Natural killer cell (primary cell): ENCODE measurements at regions not wholly inside any gene's neighbourhood (a gene's known extent, or its start where the extent isn't known, plus 50 kb on each side); places are given as distances from the start of the nearest gene placed in this dataset.

Experiments
- ATAC-seq, 3 donors: fragments of 150-1000 bp in 2 of 3; fragments of 200-7000 bp in 1 of 3; cut with Tn5 transposase; 1 replicate in 1 of 3; 2 replicates in 2 of 3; pipeline ENCODE4 v1.10.0; 2021; ENCODE audit warnings: mild to moderate bottlenecking in 2 of 3, moderate library complexity in 2 of 3
- DNase-seq, 2 donors: peaks; one replicate each; pipeline versions ENCODE4 v3.0.0 to v3.0.0-alpha.2; 2013 to 2021; ENCODE audit warnings: mixed read lengths in 1 of 2
- H3K27ac ChIP-seq: one replicate; pipeline ENCODE4 v1.5.1; 2013; ENCODE audit warnings: mild to moderate bottlenecking, low read length
- H3K27me3 ChIP-seq: one replicate; pipeline ENCODE4 v1.6.1; 2013; ENCODE audit warnings: low read length; ENCODE audit not compliant: control insufficient read depth, insufficient read depth
- H3K36me3 ChIP-seq: one replicate; pipeline ENCODE4 v1.6.1; 2013; ENCODE audit warnings: low read length; ENCODE audit not compliant: control insufficient read depth, insufficient read depth
- H3K4me1 ChIP-seq: one replicate; pipeline ENCODE4 v1.6.1; 2013; ENCODE audit warnings: low read length; ENCODE audit not compliant: control insufficient read depth, insufficient read depth
- H3K4me3 ChIP-seq: one replicate; pipeline ENCODE4 v1.5.1; 2013; ENCODE audit warnings: low read length
- H3K9me3 ChIP-seq: one replicate; pipeline ENCODE4 v1.6.1; 2013; ENCODE audit warnings: low read length; ENCODE audit not compliant: control insufficient read depth, insufficient read depth
- H3K27ac Mint-ChIP-seq, 2 donors: one replicate each; pipeline ENCODE4 v1.8.0; 2022; ENCODE audit warnings: mild to moderate bottlenecking in 2 of 2, mixed read lengths in 2 of 2, moderate library complexity in 1 of 2
- H3K27me3 Mint-ChIP-seq, 2 donors: one replicate each; pipeline ENCODE4 v1.8.0; 2022; ENCODE audit warnings: low read depth in 2 of 2, mixed read lengths in 2 of 2
- H3K36me3 Mint-ChIP-seq: one replicate; pipeline ENCODE4 v1.8.0; 2022; ENCODE audit warnings: mixed read lengths
- H3K4me1 Mint-ChIP-seq, 2 donors: one replicate each; pipeline ENCODE4 v1.8.0; 2022; ENCODE audit warnings: mixed read lengths in 2 of 2
- H3K4me3 Mint-ChIP-seq: one replicate; pipeline ENCODE4 v1.8.0; 2022; ENCODE audit warnings: mild to moderate bottlenecking, moderate library complexity, mixed read lengths
- H3K9me3 Mint-ChIP-seq, 2 donors: one replicate each; pipeline ENCODE4 v1.8.0; 2022; ENCODE audit warnings: mixed read lengths in 2 of 2
- CTCF ChIP-seq: fragments of 200-600 bp; IDR thresholded peaks from one replicate; pipeline ENCODE4 v1.8.0; 2022; ENCODE audit warnings: antibody characterized with exemption
- WGBS: methylation state at CpG from one replicate; pipeline ENCODE4 v1.1.7; 2013; ENCODE audit warnings: missing lambda C conversion rate; ENCODE audit not compliant: insufficient coverage; 5-methylcytosine and 5-hydroxymethylcytosine counted together
- intact Hi-C: fragments of 100-400 bp; cut with micrococcal nuclease; formaldehyde crosslinking; loops from one replicate; pipeline ENCODE4 v1.14.2; 2022

DNA sequence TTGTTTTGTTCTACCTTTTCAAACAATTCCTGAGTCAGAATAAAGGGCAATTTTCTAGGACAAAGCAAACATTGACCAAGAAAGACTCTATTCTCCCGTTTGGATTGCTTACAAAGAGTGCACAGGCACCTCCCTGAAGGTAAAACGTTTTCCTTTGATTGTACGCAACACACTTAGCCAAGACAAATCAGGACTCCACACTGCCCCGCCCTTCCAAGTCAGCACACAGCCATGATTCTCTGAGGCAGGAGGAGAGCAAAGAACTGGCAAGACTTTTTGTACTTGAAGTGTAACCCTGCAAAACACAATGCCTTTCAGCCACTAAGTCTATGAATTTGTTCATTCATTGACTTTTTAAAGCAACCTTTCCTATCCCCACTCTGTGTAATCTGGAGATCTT, 85.0 kb upstream of the FAM180A start:
- H3K27ac Mint-ChIP-seq, result peak overlapping the region; percentile 1 to 82
- no peaks in the 10 kb centered on the region for H3K36me3 ChIP-seq
- peaks cover 47% of the 10 kb centered on the region for H3K4me1 ChIP-seq

GRCh38 chr7:135831455-135832195, 83.0 kb upstream of the FAM180A start:
- peaks cover 0 to 2% of the 10 kb centered on the region in 2 donors for H3K9me3 Mint-ChIP-seq
- H3K27me3 ChIP-seq, result no peaks in the 10 kb centered on the region
- H3K27me3 Mint-ChIP-seq, result no peaks in the 10 kb centered on the region
- intact Hi-C loops, result no loop called here
- H3K9me3 ChIP-seq, result no peaks in the 10 kb centered on the region
- H3K4me1 ChIP-seq, result peaks cover 47% of the 10 kb centered on the region
- peak in 1 of 2 donors; percentile 40 for DNase-seq
- H3K36me3 Mint-ChIP-seq, result no peaks in the 10 kb centered on the region
- TF ChIP-seq CTCF, result no peak
- no peaks in the 10 kb centered on the region for H3K36me3 ChIP-seq
- peak overlapping the region; percentile 82 for H3K4me3 Mint-ChIP-seq
- H3K4me3 ChIP-seq, result no peak overlapping the region
- peaks cover 55 to 61% of the 10 kb centered on the region in 2 donors for H3K4me1 Mint-ChIP-seq
- peak; percentile 65 to 89 (median 85) for ATAC-seq
- 17% methylated on average over 3 of the region's 4 CpGs for WGBS
- H3K27ac ChIP-seq, result peak overlapping the region; percentile 63
- peak overlapping the region; percentile 80 to 82 for H3K27ac Mint-ChIP-seq

More for the DNA sequence above, 85.0 kb upstream of the FAM180A start:
- H3K36me3 Mint-ChIP-seq, result no peaks in the 10 kb centered on the region
- Histone ChIP-seq H3K27me3 (peaks cover 2% of the 10 kb centered on the region), H3K4me3 (no peak overlapping the region), H3K27ac (no peak overlapping the region), H3K9me3 (no peaks in the 10 kb centered on the region)
- no peak for ATAC-seq
- peak overlapping the region; percentile 55 for H3K4me3 Mint-ChIP-seq
- peaks cover 55 to 56% of the 10 kb centered on the region in 2 donors for H3K4me1 Mint-ChIP-seq
- 91% methylated on average over 4 of the region's 4 CpGs for WGBS
- intact Hi-C loops, result no loop called here
- no peaks in the 10 kb centered on the region for H3K27me3 Mint-ChIP-seq
- no peak for TF ChIP-seq CTCF
- peaks cover 0 to 2% of the 10 kb centered on the region in 2 donors for H3K9me3 Mint-ChIP-seq
- DNase-seq, result no peak

GRCh38 chr7:135828604-135829003, 80.0 kb upstream of the FAM180A start:
- WGBS, result 94% methylated on average over 9 of the region's 9 CpGs
- Histone ChIP-seq H3K36me3 (no peaks in the 10 kb centered on the region), H3K4me1 (peaks cover 33% of the 10 kb centered on the region), H3K27ac (no peak overlapping the region), H3K9me3 (no peaks in the 10 kb centered on the region), H3K4me3 (no peak overlapping the region), H3K27me3 (no peaks in the 10 kb centered on the region)
- no peaks in the 10 kb centered on the region for H3K36me3 Mint-ChIP-seq
- DNase-seq (no peak), ATAC-seq (no peak)
- no peaks in the 10 kb centered on the region for H3K27me3 Mint-ChIP-seq
- TF ChIP-seq CTCF, result no peak
- H3K4me1 Mint-ChIP-seq, result peaks cover 50 to 58% of the 10 kb centered on the region in 2 donors
- intact Hi-C loops, result no loop called here
- peak overlapping the region in 1 of 2 donors; percentile 39 for H3K27ac Mint-ChIP-seq
- H3K9me3 Mint-ChIP-seq, result peaks cover 0 to 2% of the 10 kb centered on the region in 2 donors
- no peak overlapping the region for H3K4me3 Mint-ChIP-seq
